ENCODE measurements at regions not wholly inside any gene's neighbourhood (a gene's known extent, or its start where the extent isn't known, plus 50 kb on each side); places are given as distances from the start of the nearest gene placed in this dataset.
A peak's percentile ranks its signal among the peaks of the same experiment; 100 is the strongest.
"Not testable (repeated sequence)": the region's sequence is repeated elsewhere in the genome, so short reads cannot be mapped to it uniquely, and the experiment has no call there.

- ATAC-seq (replicated peaks in 6 of 8) = no peak
- Histone ChIP-seq H3K27ac (no peak overlapping the region), H3K4me3 (no peak overlapping the region), H3K4me1 (replicated peaks in 1 of 2) (no peaks in the 10 kb centered on the region)
- in situ Hi-C loops (cut with MboI; ENCODE audit: low pct_unique_long_range_greater_than_20kb in 2 of 9, low sequenced_read_pairs in 9 of 9, unreplicated experiment in 9 of 9) = no loop called here
- 0 to 83% (median 57%) methylated on average over 1 to 19 of the region's 25 CpGs; no CpG with 5 or more reads in 4 of the 10 experiments for WGBS, 10 experiments
Observed at GRCh38 chr21:41567901-41568510, 60.0 kb upstream of the TMPRSS2 start.

GRCh38 chr21:41567237-41567636, 59.3 kb upstream of the TMPRSS2 start:
- ATAC-seq (replicated peaks in 6 of 8); H3K4me3 ChIP-seq; H3K27ac ChIP-seq; H3K4me1 ChIP-seq (replicated peaks in 1 of 2); in situ Hi-C loops (cut with MboI; ENCODE audit: low pct_unique_long_range_greater_than_20kb in 2 of 9, low sequenced_read_pairs in 9 of 9, unreplicated experiment in 9 of 9): not testable (repeated sequence)
- WGBS, 10 experiments = 0 to 60% (median 53%) methylated on average over 1 to 2 of the region's 2 CpGs; no CpG with 5 or more reads in 7 of the 10 experiments

DNA sequence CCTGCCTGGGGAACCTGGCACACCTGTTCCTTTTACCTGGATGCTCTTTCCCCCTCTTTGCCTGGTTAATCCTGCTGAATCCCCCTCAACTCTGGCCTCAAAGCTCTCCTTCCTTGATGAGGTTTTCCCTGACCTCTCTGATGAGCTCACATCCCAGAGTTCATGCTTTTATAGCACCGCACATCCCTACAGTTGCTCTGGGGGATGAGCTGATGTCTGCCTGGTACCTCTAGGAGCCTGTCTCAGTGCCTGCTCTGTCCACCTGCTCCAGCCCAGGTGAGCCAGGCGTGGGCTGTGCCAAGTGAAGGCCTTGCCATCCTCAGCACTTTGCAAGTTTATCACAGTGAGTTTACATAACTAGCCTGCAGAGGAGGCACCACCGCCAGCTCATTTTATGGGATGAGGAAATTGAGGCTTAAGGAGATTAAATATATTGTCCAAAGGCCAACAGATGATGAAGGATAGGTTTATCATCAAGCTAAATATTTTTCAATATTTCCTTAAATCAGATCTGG, 58.6 kb upstream of the TMPRSS2 start:
- H3K27ac ChIP-seq = no peak overlapping the region
- H3K4me3 ChIP-seq = no peak overlapping the region
- WGBS, 10 experiments = 30 to 100% (median 94%) methylated on average over 1 to 3 of the region's 3 CpGs; no CpG with 5 or more reads in 4 of the 10 experiments
- in situ Hi-C loops (cut with MboI; ENCODE audit: low pct_unique_long_range_greater_than_20kb in 2 of 9, low sequenced_read_pairs in 9 of 9, unreplicated experiment in 9 of 9) = no loop called here
- H3K4me1 ChIP-seq (replicated peaks in 1 of 2) = no peaks in the 10 kb centered on the region
- no peak for ATAC-seq (replicated peaks in 6 of 8)

DNA sequence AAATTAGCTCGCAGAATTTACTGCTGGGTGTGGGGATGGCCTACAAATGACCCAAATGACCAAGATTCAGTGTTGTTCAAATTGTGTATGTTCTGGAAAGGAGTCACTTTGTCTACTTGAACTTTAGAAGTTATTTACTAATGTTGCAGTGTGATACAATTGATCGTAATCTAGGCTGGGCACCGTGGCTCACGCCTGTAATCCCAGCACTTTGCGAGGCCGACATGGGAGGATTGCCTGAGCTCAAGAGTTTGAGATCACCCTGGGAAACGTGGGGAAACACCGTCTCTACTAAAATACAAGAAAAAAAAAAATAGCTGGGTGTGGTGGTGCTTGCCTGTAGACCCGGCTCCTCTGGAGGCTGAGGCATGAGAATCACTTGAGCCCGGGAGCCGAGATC, 57.6 kb upstream of the TMPRSS2 start:
- in situ Hi-C loops (cut with MboI; ENCODE audit: low pct_unique_long_range_greater_than_20kb in 2 of 9, low sequenced_read_pairs in 9 of 9, unreplicated experiment in 9 of 9) = no loop called here
- no peak overlapping the region for H3K27ac ChIP-seq
- 50 to 100% (median 81%) methylated on average over 1 to 11 of the region's 11 CpGs; no CpG with 5 or more reads in 1 of the 10 experiments for WGBS, 10 experiments
- ATAC-seq (replicated peaks in 6 of 8) = peak in 1 of 8 experiments; percentile 10
- no peaks in the 10 kb centered on the region for H3K4me1 ChIP-seq (replicated peaks in 1 of 2)
- H3K4me3 ChIP-seq = no peak overlapping the region

GRCh38 chr21:41564871-41565274, 56.9 kb upstream of the TMPRSS2 start:
- no peak overlapping the region for H3K27ac ChIP-seq
- H3K4me3 ChIP-seq = no peak overlapping the region
- ATAC-seq (replicated peaks in 6 of 8) = peak in 3 of 8 experiments; percentile 49 to 75 (median 58)
- no peaks in the 10 kb centered on the region for H3K4me1 ChIP-seq (replicated peaks in 1 of 2)
- 4 to 81% (median 49%) methylated on average over 1 to 10 of the region's 10 CpGs for WGBS, 10 experiments
- in situ Hi-C loops (cut with MboI; ENCODE audit: low pct_unique_long_range_greater_than_20kb in 2 of 9, low sequenced_read_pairs in 9 of 9, unreplicated experiment in 9 of 9) = no loop called here

GRCh38 chr21:41562101-41563000, 54.4 kb upstream of the TMPRSS2 start:
- no peak overlapping the region for H3K4me3 ChIP-seq
- in situ Hi-C loops (cut with MboI; ENCODE audit: low pct_unique_long_range_greater_than_20kb in 2 of 9, low sequenced_read_pairs in 9 of 9, unreplicated experiment in 9 of 9) = no loop called here
- no peaks in the 10 kb centered on the region for H3K4me1 ChIP-seq (replicated peaks in 1 of 2)
- ATAC-seq (replicated peaks in 6 of 8) = peak in 2 of 8 experiments; percentile 48 to 51
- no peak overlapping the region for H3K27ac ChIP-seq
- 62 to 92% (median 87%) methylated on average over 2 to 12 of the region's 26 CpGs; no CpG with 5 or more reads in 4 of the 10 experiments for WGBS, 10 experiments

GRCh38 chr21:41561701-41562100, 53.7 kb upstream of the TMPRSS2 start:
- H3K4me1 ChIP-seq (replicated peaks in 1 of 2) = no peaks in the 10 kb centered on the region
- H3K4me3 ChIP-seq = no peak overlapping the region
- peak in 2 of 8 experiments; percentile 14 to 34 for ATAC-seq (replicated peaks in 6 of 8)
- in situ Hi-C loops (cut with MboI; ENCODE audit: low pct_unique_long_range_greater_than_20kb in 2 of 9, low sequenced_read_pairs in 9 of 9, unreplicated experiment in 9 of 9) = no loop called here
- WGBS, 10 experiments = 83 to 100% (median 85%) methylated on average over 1 to 3 of the region's 4 CpGs; no CpG with 5 or more reads in 7 of the 10 experiments
- H3K27ac ChIP-seq = no peak overlapping the region

DNA sequence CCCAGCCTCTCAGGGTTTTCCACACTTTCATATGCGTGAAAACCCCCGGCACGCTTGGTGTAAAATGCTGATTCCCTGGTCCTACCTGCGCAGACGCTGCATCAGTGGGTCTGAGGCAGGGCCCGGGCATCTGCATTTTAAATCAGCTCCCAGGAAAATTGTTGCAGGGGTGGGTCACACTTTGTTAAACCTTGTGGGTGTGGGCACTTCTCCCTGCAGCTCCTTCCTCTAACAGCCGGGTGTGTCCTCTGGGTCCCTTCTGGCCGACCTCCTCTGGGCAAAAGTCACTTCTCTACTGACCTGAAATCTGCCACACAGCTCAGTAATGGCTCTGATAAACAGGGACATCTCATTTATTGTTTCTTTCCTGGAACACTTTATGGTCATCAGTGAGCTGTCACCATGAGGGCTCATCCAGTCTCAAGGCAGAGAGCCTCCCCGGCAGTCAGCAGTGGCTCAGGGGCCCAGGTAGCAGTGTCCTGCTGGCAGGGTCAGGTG, 52.8 kb upstream of the TMPRSS2 start:
- 0 to 92% (median 60%) methylated on average over 1 to 6 of the region's 9 CpGs; no CpG with 5 or more reads in 5 of the 10 experiments for WGBS, 10 experiments
- ATAC-seq (replicated peaks in 6 of 8) = peak in 1 of 8 experiments; percentile 6
- Histone ChIP-seq H3K4me1 (replicated peaks in 1 of 2) (no peaks in the 10 kb centered on the region), H3K27ac (no peak overlapping the region), H3K4me3 (no peak overlapping the region)
- in situ Hi-C loops (cut with MboI; ENCODE audit: low pct_unique_long_range_greater_than_20kb in 2 of 9, low sequenced_read_pairs in 9 of 9, unreplicated experiment in 9 of 9) = no loop called here

DNA sequence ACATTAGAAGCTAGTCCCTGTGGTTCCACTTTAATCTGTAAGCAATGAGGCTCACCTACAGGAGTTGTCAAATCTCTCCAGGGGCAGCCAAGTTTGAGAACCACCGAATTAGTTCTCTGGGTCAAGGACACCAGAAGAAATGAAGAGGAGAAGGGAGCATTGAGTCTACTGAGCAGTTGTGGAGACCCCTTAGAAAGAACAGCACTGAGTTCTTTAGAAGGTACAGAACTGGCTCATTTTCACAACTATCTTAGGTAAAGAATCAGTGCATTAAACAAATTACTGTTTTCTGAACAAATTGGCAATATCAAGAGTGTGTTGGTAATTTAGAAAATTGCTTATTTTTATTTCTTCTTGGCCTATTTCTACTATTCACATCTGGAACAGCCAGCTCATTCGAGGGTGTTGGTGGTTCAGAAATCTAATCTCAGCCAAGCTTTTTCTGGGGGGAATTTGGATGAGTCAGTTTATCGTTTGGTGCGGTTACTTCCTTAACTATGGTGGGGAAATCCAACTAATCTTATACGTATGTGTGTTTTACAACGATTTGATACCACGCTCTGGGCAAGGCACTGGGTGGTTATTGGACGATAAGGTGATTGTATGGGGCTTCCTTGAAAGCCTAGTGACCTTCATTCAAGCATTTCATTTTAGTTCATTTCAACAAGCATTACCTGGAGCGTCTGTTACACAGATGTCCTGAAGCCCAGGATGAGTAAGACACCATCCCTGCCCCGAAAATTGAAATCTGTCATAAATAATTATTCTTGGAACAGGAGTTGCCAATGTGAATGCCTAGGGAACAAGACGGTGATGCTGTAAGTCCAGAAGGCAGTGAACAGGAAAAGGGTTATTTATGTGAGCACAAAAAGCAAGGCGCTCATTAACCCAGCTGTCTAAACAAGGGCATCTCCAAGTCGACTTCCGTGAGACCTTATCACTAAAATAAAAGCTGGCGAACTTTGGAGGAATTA, 52.0 kb upstream of the TMPRSS2 start:
- H3K27ac ChIP-seq = no peak overlapping the region
- peak in 1 of 8 experiments; percentile 12 for ATAC-seq (replicated peaks in 6 of 8)
- H3K4me1 ChIP-seq (replicated peaks in 1 of 2) = no peaks in the 10 kb centered on the region
- WGBS, 10 experiments = 0 to 96% (median 82%) methylated on average over 4 to 10 of the region's 15 CpGs; no CpG with 5 or more reads in 1 of the 10 experiments
- no peak overlapping the region for H3K4me3 ChIP-seq
- in situ Hi-C loops (cut with MboI; ENCODE audit: low pct_unique_long_range_greater_than_20kb in 2 of 9, low sequenced_read_pairs in 9 of 9, unreplicated experiment in 9 of 9) = no loop called here

- ATAC-seq (replicated peaks in 6 of 8) = no peak
- no peaks in the 10 kb centered on the region for H3K4me1 ChIP-seq (replicated peaks in 1 of 2)
- in situ Hi-C loops (cut with MboI; ENCODE audit: low pct_unique_long_range_greater_than_20kb in 2 of 9, low sequenced_read_pairs in 9 of 9, unreplicated experiment in 9 of 9) = no loop called here
- no peak overlapping the region for H3K27ac ChIP-seq
- H3K4me3 ChIP-seq = no peak overlapping the region
Observed at GRCh38 chr21:41558842-41559241, 50.9 kb upstream of the TMPRSS2 start.

GRCh38 chr21:41557884-41558283, 49.9 kb upstream of the TMPRSS2 start:
- 62 to 96% (median 90%) methylated on average over 2 to 6 of the region's 6 CpGs; no CpG with 5 or more reads in 1 of the 10 experiments for WGBS, 10 experiments
- ATAC-seq (replicated peaks in 6 of 8) = no peak
- in situ Hi-C loops (cut with MboI; ENCODE audit: low pct_unique_long_range_greater_than_20kb in 2 of 9, low sequenced_read_pairs in 9 of 9, unreplicated experiment in 9 of 9) = no loop called here
- Histone ChIP-seq H3K4me1 (replicated peaks in 1 of 2) (no peaks in the 10 kb centered on the region), H3K27ac (no peak overlapping the region), H3K4me3 (no peak overlapping the region)

Data from motor neuron (in vitro differentiated cells).